ENCODE measurements at regions not wholly inside any gene's neighbourhood (a gene's known extent, or its start where the extent isn't known, plus 50 kb on each side); places are given as distances from the start of the nearest gene placed in this dataset.
A peak's percentile ranks its signal among the peaks of the same experiment; 100 is the strongest.
"Not testable (repeated sequence)": the region's sequence is repeated elsewhere in the genome, so short reads cannot be mapped to it uniquely, and the experiment has no call there.

DNA sequence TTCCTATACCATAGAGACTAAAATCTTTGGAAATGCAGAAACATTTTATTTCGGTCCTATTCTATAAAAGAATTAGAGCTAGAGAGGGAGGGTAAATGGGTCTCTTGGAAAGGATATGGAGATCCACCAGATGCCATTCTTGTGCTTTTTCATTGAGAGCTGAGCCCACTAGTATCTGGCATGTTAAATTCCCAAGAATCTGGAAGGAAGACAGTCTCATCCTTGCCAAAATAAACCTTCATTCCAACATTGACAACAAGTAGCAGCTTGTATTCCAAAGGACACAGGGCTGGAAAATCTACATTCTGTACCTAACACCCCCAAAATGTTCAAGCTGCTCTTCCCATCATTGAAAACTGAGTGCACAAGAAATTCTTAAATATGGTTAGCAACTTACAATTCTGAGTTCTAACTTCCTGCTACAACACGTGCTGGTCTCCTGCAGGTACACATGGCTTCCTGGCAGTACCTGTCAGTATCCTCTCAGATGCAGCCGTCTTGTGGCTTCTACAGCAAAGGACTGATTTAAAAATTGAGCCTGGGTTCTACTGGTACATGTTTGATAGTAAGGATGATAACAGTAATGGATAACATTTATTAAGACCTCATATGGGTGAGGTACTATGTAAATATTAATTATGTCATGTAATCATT, 348.1 kb downstream of the SV2B start:
- H3K27me3 ChIP-seq (ENCODE audit: insufficient read depth, low read length): no peaks in the 10 kb centered on the region
- H3K27ac ChIP-seq (ENCODE audit: low read depth, low read length): no peak overlapping the region
- intact Hi-C loops (cut with micrococcal nuclease): loop anchor here (10.0 kb wide), 1 partner anchor 63 kb away; no protein-coding TSS in a partner anchor
- H3K36me3 Mint-ChIP-seq: peaks cover 0 to 6% of the 10 kb centered on the region in 2 donors
- no peaks in the 10 kb centered on the region for H3K9me3 ChIP-seq (ENCODE audit: control insufficient read depth in 1 of 2, low read length in 2 of 2)
- DNase-seq: peak in 2 of 5 donors; percentile 4 to 24
- H3K27ac Mint-ChIP-seq: peak overlapping the region in 1 of 7 donors; percentile 3
- POLR2A ChIA-PET (ENCODE audit: partially characterized antibody): no interaction called here
- CTCF ChIA-PET (ENCODE audit: partially characterized antibody): no interaction called here
- no peak overlapping the region for H3K4me3 ChIP-seq (ENCODE audit: low read length in 2 of 2)
- no peaks in the 10 kb centered on the region for H3K36me3 ChIP-seq (ENCODE audit: insufficient read depth, low read length)
- H3K4me1 Mint-ChIP-seq: peaks cover 12 to 34% (median 23%) of the 10 kb centered on the region in 4 donors
- no peaks in the 10 kb centered on the region for H3K27me3 Mint-ChIP-seq
- peaks cover 0 to 22% (median 13%) of the 10 kb centered on the region in 8 donors for H3K9me3 Mint-ChIP-seq
- peak overlapping the region in 2 of 8 donors; percentile 18 to 23 for H3K4me3 Mint-ChIP-seq
- H3K4me1 ChIP-seq (ENCODE audit: insufficient read depth, low read length): peaks cover 23% of the 10 kb centered on the region

DNA sequence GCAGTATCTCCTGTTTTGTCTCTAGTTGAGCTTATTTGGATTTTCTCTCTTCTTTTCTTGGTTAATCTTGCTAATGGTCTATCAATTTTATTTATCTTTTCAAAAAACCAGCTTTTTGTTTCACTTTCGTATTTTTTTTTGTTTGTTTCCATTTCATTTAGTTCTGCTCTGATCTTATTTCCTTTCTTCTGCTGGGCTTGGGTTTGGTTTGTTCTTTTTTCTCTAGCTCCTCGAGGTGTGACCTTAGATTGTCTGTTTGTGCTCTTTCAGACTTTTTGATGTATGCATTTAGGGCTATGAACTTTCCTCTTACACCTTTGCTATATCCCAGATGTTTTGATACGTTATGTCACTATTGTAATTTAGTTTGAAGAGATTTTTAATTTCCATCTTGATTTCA, 353.3 kb downstream of the SV2B start:
- POLR2A ChIA-PET (ENCODE audit: partially characterized antibody): interaction anchor here (0.7 to 2.6 kb wide), 9 partner anchors 8 to 144 kb away, joined by 3 to 13 read pairs (median 4); no protein-coding TSS in a partner anchor
- not testable (repeated sequence) for H3K36me3 ChIP-seq (ENCODE audit: insufficient read depth, low read length); H3K9me3 ChIP-seq (ENCODE audit: control insufficient read depth in 1 of 2, low read length in 2 of 2); H3K27me3 ChIP-seq (ENCODE audit: insufficient read depth, low read length); H3K4me3 ChIP-seq (ENCODE audit: low read length in 2 of 2); H3K27ac ChIP-seq (ENCODE audit: low read depth, low read length); H3K27me3 Mint-ChIP-seq
- CTCF ChIA-PET (ENCODE audit: partially characterized antibody): interaction anchor here (0.9 to 1.8 kb wide), 4 partner anchors 18 to 522 kb away, joined by 3 to 5 read pairs (median 4); no protein-coding TSS in a partner anchor
- peak in 4 of 5 donors; percentile 19 to 48 (median 34) for DNase-seq
- Mint-ChIP-seq H3K4me3 (peak overlapping the region; percentile 33 to 84 (median 68)), H3K4me1 (peaks cover 20 to 57% (median 42%) of the 10 kb centered on the region in 4 donors), H3K9me3 (peaks cover 0 to 53% (median 32%) of the 10 kb centered on the region in 8 donors), H3K27ac (peak overlapping the region; percentile 32 to 85 (median 83)), H3K36me3 (peaks cover 12 to 16% of the 10 kb centered on the region in 2 donors)
- peaks cover 33% of the 10 kb centered on the region for H3K4me1 ChIP-seq (ENCODE audit: insufficient read depth, low read length)
- intact Hi-C loops (cut with micrococcal nuclease): loop anchor here (1.0 kb wide), 1 partner anchor 19 kb away; no protein-coding TSS in a partner anchor

DNA sequence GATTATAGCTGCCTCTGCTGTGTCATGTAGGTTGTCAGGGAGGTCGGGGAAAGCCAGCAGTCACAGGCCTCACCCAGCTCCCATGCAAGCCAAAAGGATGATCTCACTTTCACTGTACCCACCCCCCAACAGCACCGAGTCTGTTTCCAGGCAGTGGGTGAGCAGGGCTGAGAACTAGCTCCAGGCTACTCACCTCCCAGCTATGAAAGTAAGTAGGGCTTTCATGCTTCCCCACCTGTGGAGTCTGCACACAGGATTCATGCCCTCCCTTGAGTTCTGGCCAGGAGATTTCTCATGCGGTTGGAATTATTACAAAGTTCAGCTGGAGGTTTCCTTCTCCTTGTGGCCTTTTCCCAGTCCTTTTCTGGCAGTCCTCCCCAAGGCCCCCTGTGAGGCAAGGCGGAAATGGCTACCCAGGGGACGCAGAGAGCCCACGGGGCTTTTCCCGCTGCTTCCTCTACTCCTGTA, 356.2 kb downstream of the SV2B start:
- ChIA-PET CTCF (ENCODE audit: partially characterized antibody) (no interaction called here), POLR2A (ENCODE audit: partially characterized antibody) (no interaction called here)
- no peak for DNase-seq
- H3K27ac Mint-ChIP-seq: peak overlapping the region in 2 of 7 donors; percentile 21 to 67
- Histone ChIP-seq H3K4me1 (ENCODE audit: insufficient read depth, low read length) (peaks cover 29% of the 10 kb centered on the region), H3K9me3 (ENCODE audit: control insufficient read depth in 1 of 2, low read length in 2 of 2) (no peaks in the 10 kb centered on the region), H3K4me3 (ENCODE audit: low read length in 2 of 2) (no peak overlapping the region), H3K36me3 (ENCODE audit: insufficient read depth, low read length) (no peaks in the 10 kb centered on the region), H3K27ac (ENCODE audit: low read depth, low read length) (no peak overlapping the region), H3K27me3 (ENCODE audit: insufficient read depth, low read length) (no peaks in the 10 kb centered on the region)
- intact Hi-C loops (cut with micrococcal nuclease): no loop called here
- H3K36me3 Mint-ChIP-seq: peaks cover 12 to 16% of the 10 kb centered on the region in 2 donors
- H3K27me3 Mint-ChIP-seq: peaks cover 0 to 1% of the 10 kb centered on the region in 2 donors
- peaks cover 19 to 61% (median 39%) of the 10 kb centered on the region in 4 donors for H3K4me1 Mint-ChIP-seq
- peaks cover 0 to 49% (median 30%) of the 10 kb centered on the region in 8 donors for H3K9me3 Mint-ChIP-seq
- no peak overlapping the region for H3K4me3 Mint-ChIP-seq

DNA sequence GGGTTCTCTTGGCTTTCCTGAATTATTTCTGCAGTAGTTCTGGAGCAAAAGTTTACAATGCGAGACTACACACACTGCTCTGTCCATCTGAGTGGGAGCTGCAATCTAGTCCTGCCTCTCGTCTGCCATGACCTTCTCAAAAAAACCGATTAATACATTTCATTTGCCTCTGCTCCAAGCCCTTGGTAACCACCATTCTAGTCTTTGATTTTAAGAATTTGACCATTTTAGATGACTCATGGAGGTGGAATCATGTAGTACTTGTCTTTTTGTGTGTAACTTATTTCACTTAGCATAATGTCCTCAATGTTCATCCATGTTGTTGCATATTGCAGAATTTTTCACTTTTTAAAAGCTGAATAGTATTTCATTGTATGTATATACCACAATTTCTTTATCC, 356.9 kb downstream of the SV2B start:
- no peak for DNase-seq
- intact Hi-C loops (cut with micrococcal nuclease): no loop called here
- Histone ChIP-seq H3K36me3 (ENCODE audit: insufficient read depth, low read length) (no peaks in the 10 kb centered on the region), H3K27ac (ENCODE audit: low read depth, low read length) (no peak overlapping the region), H3K4me3 (ENCODE audit: low read length in 2 of 2) (no peak overlapping the region), H3K4me1 (ENCODE audit: insufficient read depth, low read length) (peaks cover 29% of the 10 kb centered on the region), H3K9me3 (ENCODE audit: control insufficient read depth in 1 of 2, low read length in 2 of 2) (no peaks in the 10 kb centered on the region), H3K27me3 (ENCODE audit: insufficient read depth, low read length) (no peaks in the 10 kb centered on the region)
- POLR2A ChIA-PET (ENCODE audit: partially characterized antibody): no interaction called here
- Mint-ChIP-seq H3K4me1 (peaks cover 19 to 65% (median 39%) of the 10 kb centered on the region in 4 donors), H3K27ac (peak overlapping the region in 1 of 7 donors; percentile 43), H3K27me3 (peaks cover 0 to 1% of the 10 kb centered on the region in 2 donors), H3K36me3 (peaks cover 12 to 13% of the 10 kb centered on the region in 2 donors), H3K4me3 (no peak overlapping the region), H3K9me3 (peaks cover 0 to 43% (median 25%) of the 10 kb centered on the region in 8 donors)
- CTCF ChIA-PET (ENCODE audit: partially characterized antibody): no interaction called here

DNA sequence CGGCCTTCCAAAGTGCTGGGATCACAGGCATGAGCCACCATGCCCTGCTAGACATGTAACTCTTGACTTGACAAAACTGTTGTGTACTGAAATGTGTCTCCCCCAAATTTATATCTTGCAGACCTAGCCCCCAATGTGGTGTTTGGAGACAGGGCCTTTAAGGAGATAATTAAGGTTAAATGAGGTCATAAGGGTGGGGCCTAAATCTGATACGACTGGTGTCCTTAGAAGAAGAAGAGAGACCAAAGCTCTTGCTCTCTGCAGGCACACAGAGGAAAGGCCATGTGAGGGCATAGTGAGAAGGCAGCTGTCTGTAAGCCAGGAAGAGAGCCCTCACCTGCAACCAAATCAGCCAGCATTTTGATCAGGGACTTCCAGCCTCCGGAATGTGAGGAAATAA, 361.3 kb downstream of the SV2B start:
- Histone ChIP-seq H3K36me3 (ENCODE audit: insufficient read depth, low read length) (no peaks in the 10 kb centered on the region), H3K9me3 (ENCODE audit: control insufficient read depth in 1 of 2, low read length in 2 of 2) (no peaks in the 10 kb centered on the region), H3K4me3 (ENCODE audit: low read length in 2 of 2) (no peak overlapping the region), H3K27ac (ENCODE audit: low read depth, low read length) (no peak overlapping the region), H3K4me1 (ENCODE audit: insufficient read depth, low read length) (peaks cover 7% of the 10 kb centered on the region), H3K27me3 (ENCODE audit: insufficient read depth, low read length) (no peaks in the 10 kb centered on the region)
- Mint-ChIP-seq H3K27ac (no peak overlapping the region), H3K36me3 (peaks cover 0 to 1% of the 10 kb centered on the region in 2 donors), H3K4me3 (no peak overlapping the region), H3K9me3 (peaks cover 0 to 4% (median 0%) of the 10 kb centered on the region in 8 donors), H3K27me3 (peaks cover 0 to 1% of the 10 kb centered on the region in 2 donors), H3K4me1 (peaks cover 0 to 26% (median 9%) of the 10 kb centered on the region in 4 donors)
- no peak for DNase-seq
- CTCF ChIA-PET (ENCODE audit: partially characterized antibody): no interaction called here
- POLR2A ChIA-PET (ENCODE audit: partially characterized antibody): interaction anchor here (0.6 kb wide), 1 partner anchor 8 kb away, joined by 4 read pairs; no protein-coding TSS in a partner anchor
- intact Hi-C loops (cut with micrococcal nuclease): no loop called here

DNA sequence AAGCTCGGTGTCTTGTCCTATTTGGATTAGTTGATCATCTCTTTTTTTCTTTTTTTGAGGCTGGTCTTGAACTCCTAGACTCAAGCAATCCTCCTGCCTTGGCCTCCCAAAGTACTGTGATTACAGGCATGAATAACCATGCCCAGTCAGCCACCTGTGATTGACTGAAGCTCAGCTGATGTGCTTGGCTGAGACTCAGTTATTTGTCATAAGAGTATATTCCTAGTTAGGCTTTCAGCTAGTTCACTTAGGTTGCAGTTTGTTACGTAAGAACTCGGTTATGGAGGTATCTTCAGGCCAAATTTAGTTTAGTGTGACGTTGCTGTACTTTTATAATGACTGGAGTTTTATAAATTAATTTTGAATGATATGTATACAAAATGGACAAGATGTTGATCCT, 365.0 kb downstream of the SV2B start:
- no peak overlapping the region for H3K4me3 Mint-ChIP-seq
- H3K9me3 Mint-ChIP-seq: no peaks in the 10 kb centered on the region
- Histone ChIP-seq H3K27me3 (ENCODE audit: insufficient read depth, low read length) (no peaks in the 10 kb centered on the region), H3K36me3 (ENCODE audit: insufficient read depth, low read length) (no peaks in the 10 kb centered on the region), H3K4me3 (ENCODE audit: low read length in 2 of 2) (no peak overlapping the region), H3K9me3 (ENCODE audit: control insufficient read depth in 1 of 2, low read length in 2 of 2) (no peaks in the 10 kb centered on the region), H3K27ac (ENCODE audit: low read depth, low read length) (no peak overlapping the region), H3K4me1 (ENCODE audit: insufficient read depth, low read length) (peaks cover 36% of the 10 kb centered on the region)
- no peak for DNase-seq
- H3K4me1 Mint-ChIP-seq: peaks cover 16 to 39% (median 25%) of the 10 kb centered on the region in 4 donors
- no peaks in the 10 kb centered on the region for H3K27me3 Mint-ChIP-seq
- no peaks in the 10 kb centered on the region for H3K36me3 Mint-ChIP-seq
- intact Hi-C loops (cut with micrococcal nuclease): loop anchor here (5.0 kb wide), 1 partner anchor 43 kb away; no protein-coding TSS in a partner anchor
- ChIA-PET CTCF (ENCODE audit: partially characterized antibody) (no interaction called here), POLR2A (ENCODE audit: partially characterized antibody) (interaction anchor here (1.0 kb wide), 1 partner anchor 11 kb away, joined by 3 read pairs; no protein-coding TSS in a partner anchor)
- H3K27ac Mint-ChIP-seq: no peak overlapping the region

DNA sequence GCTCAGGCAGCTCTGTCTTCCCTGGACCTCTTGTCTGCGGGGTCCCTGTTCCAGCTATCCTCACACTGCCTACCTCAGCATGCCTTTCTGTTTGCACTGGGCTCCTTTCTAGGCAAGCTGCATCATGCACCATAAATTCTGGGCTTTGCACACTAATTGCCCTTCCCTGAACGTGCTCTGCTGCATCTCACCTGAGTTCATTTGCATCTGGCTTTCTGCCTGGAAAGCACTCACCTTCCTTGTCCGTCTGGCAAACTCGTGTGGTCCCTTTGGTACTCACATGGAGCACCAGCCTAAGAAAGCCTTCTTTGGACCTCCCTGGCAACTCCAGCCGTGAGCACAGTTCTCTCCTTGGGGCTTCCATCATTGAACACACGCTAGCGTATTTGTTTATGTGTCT, 365.6 kb downstream of the SV2B start:
- H3K9me3 Mint-ChIP-seq: no peaks in the 10 kb centered on the region
- H3K27me3 Mint-ChIP-seq: no peaks in the 10 kb centered on the region
- H3K27ac Mint-ChIP-seq: no peak overlapping the region
- Histone ChIP-seq H3K27ac (ENCODE audit: low read depth, low read length) (no peak overlapping the region), H3K36me3 (ENCODE audit: insufficient read depth, low read length) (no peaks in the 10 kb centered on the region), H3K4me1 (ENCODE audit: insufficient read depth, low read length) (peaks cover 42% of the 10 kb centered on the region), H3K9me3 (ENCODE audit: control insufficient read depth in 1 of 2, low read length in 2 of 2) (no peaks in the 10 kb centered on the region), H3K27me3 (ENCODE audit: insufficient read depth, low read length) (no peaks in the 10 kb centered on the region), H3K4me3 (ENCODE audit: low read length in 2 of 2) (no peak overlapping the region)
- ChIA-PET CTCF (ENCODE audit: partially characterized antibody) (no interaction called here), POLR2A (ENCODE audit: partially characterized antibody) (no interaction called here)
- H3K4me1 Mint-ChIP-seq: peaks cover 21 to 45% (median 31%) of the 10 kb centered on the region in 4 donors
- no peak for DNase-seq
- H3K36me3 Mint-ChIP-seq: no peaks in the 10 kb centered on the region
- no peak overlapping the region for H3K4me3 Mint-ChIP-seq
- intact Hi-C loops (cut with micrococcal nuclease): loop anchor here (5.0 kb wide), 1 partner anchor 43 kb away; no protein-coding TSS in a partner anchor

Measured in CD4-positive, alpha-beta memory T cell (primary cell).